MM.1S (cell line): ENCODE measurements at regions not wholly inside any gene's neighbourhood (a gene's known extent, or its start where the extent isn't known, plus 50 kb on each side); places are given as distances from the start of the nearest gene placed in this dataset.

Experiments used
- CTCF ChIP-seq: fragments of 300-600 bp; sonication (generic); IDR thresholded peaks from 2 replicates; pipeline ENCODE4 v1.5.1; 2016; ENCODE audit warnings: antibody characterized with exemption, low read length, mixed read lengths
- EZH2 ChIP-seq: fragments of 300-600 bp; sonication (generic); optimal IDR thresholded peaks from 2 replicates; pipeline ENCODE3; 2017; ENCODE audit warnings: low read depth, mild to moderate bottlenecking, antibody characterized with exemption, low read length, mixed read lengths
- EZH2phosphoT487 ChIP-seq: fragments of 300-600 bp; sonication (generic); IDR thresholded peaks from 2 replicates; pipeline ENCODE4 v1.6.1; 2018; ENCODE audit warnings: antibody characterized with exemption, low read length

DNA sequence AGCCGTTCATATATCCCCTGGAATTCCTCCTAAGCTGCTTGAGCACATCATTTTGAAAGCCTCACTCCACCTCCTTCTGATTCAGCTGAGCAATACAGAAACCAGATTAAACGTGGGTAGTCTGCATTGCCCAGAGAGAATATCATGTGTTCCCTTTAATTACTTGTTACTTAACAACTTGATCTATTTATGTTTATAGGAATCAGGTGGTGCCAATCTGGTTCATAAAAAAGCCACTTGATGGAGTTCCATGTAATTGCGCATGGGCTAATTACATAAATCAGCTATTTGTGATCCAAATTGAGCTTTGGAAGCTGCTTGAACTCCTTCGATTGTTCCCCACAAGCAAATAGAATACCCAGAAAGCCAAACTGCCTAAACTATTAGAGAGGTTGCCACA is 114.7 kb upstream of the ADCY1 start:
- no peak for TF ChIP-seq CTCF
- no peak for TF ChIP-seq EZH2phosphoT487
- TF ChIP-seq EZH2 = no peak
